GM12878 (cell line): ENCODE measurements at regions not wholly inside any gene's neighbourhood (a gene's known extent, or its start where the extent isn't known, plus 50 kb on each side); places are given as distances from the start of the nearest gene placed in this dataset.

Experiments
- ATAC-seq: fragments of 200-7000 bp; cut with Tn5 transposase; 3 replicates; pipeline ENCODE4 v1.9.1; 2020; ENCODE audit warnings: mild to moderate bottlenecking, moderate library complexity
- BruUV-seq: library from RNA; stranded (reverse); fragments of 400-500 nt; replicated peaks from 2 replicates; lab custom pipeline; 2021; lab: Mats Ljungman, UMichigan
- CTCF ChIA-PET: fragments of 300-600 bp; sonication (Branson Sonifier 250); formaldehyde crosslinking; extraction: SDS; loops from one replicate; lab custom pipeline; 2021; ENCODE audit warnings: inconsistent platforms; lab: Yijun Ruan, JAX
- POLR2A ChIA-PET: fragments of 350-600 bp; formaldehyde crosslinking; extraction: SDS; loops from one replicate; lab custom pipeline; 2021; ENCODE audit warnings: inconsistent platforms; lab: Charles Lee
- RAD21 ChIA-PET: fragments of 300-600 bp; sonication (Branson Sonifier 250); formaldehyde crosslinking; loops from one replicate; lab custom pipeline; 2023; ENCODE audit warnings: antibody characterized with exemption; ENCODE audit not compliant: unreplicated experiment; lab: Charles Lee
- SMC1A ChIA-PET: fragments of 300-600 bp; sonication (Branson Sonifier 250); formaldehyde crosslinking; loops from one replicate; lab custom pipeline; 2023; ENCODE audit not compliant: unreplicated experiment, uncharacterized antibody; lab: Charles Lee
- DNase-seq: peaks from one replicate; pipeline ENCODE4 v3.0.0-alpha.2; 2011; ENCODE audit warnings: low read depth, low spot score
- FAIRE-seq: peaks from 3 replicates; lab custom pipeline; 2011; peaks lifted over from hg19 to GRCh38; lab: Jason Lieb, UNC
- H2AFZ ChIP-seq: 2 replicates; pipeline ENCODE4 v1.6.0; 2011; ENCODE audit warnings: low read depth, low read length, control low read depth; ENCODE audit not compliant: control insufficient read depth
- H3K27ac ChIP-seq: 2 replicates; pipeline ENCODE4 v1.5.1; 2011; ENCODE audit warnings: control low read depth; ENCODE audit not compliant: control insufficient read depth, insufficient read depth
- H3K27me3 ChIP-seq, 2 experiments: replicated peaks in 1 of 2; 2 replicates each; pipeline versions ENCODE4 v1.6.0 to v1.6.1; 2011; ENCODE audit warnings: low read length in 1 of 2; ENCODE audit not compliant: control insufficient read depth in 2 of 2, insufficient read depth in 2 of 2
- H3K36me3 ChIP-seq, 2 experiments: 2 replicates each; pipeline ENCODE4 v1.5.1; 2011; ENCODE audit warnings: low read length in 1 of 2; ENCODE audit not compliant: control insufficient read depth in 2 of 2, insufficient read depth in 2 of 2
- H3K4me1 ChIP-seq: 2 replicates; pipeline ENCODE4 v1.6.1; 2011; ENCODE audit warnings: mild to moderate bottlenecking, low read length, moderate library complexity, mixed read lengths; ENCODE audit not compliant: control insufficient read depth, insufficient read depth
- H3K4me2 ChIP-seq: 2 replicates; pipeline ENCODE4 v1.6.0; 2011; ENCODE audit warnings: control low read depth; ENCODE audit not compliant: control insufficient read depth, insufficient read depth
- H3K4me3 ChIP-seq: fragments of 200-600 bp; sonication (generic); 2 replicates; pipeline ENCODE4 v1.5.1; 2016
- H3K79me2 ChIP-seq: 2 replicates; pipeline ENCODE4 v1.6.0; 2011; ENCODE audit warnings: low read length; ENCODE audit not compliant: control insufficient read depth, insufficient read depth
- H3K9ac ChIP-seq: 2 replicates; pipeline ENCODE4 v1.8.0; 2011; ENCODE audit warnings: low read length, control low read depth, mixed read lengths; ENCODE audit not compliant: control insufficient read depth, insufficient read depth
- H3K9me3 ChIP-seq: replicated peaks from 3 replicates; pipeline ENCODE4 v1.5.1; 2011; ENCODE audit warnings: mild to moderate bottlenecking, low read length; ENCODE audit not compliant: control insufficient read depth, insufficient read depth
- H4K20me1 ChIP-seq: 2 replicates; pipeline ENCODE4 v1.6.0; 2011; ENCODE audit not compliant: control insufficient read depth, insufficient read depth
- CEBPB ChIP-seq, 2 experiments: fragments of 150-350 bp in 1 of 2; IDR thresholded peaks; 2 replicates each; pipeline ENCODE4 v1.6.1; 2012 to 2014; ENCODE audit warnings: low read depth in 2 of 2, low read length in 2 of 2, borderline replicate concordance in 1 of 2, inconsistent platforms in 1 of 2
- CEBPZ ChIP-seq: fragments of 150-350 bp; IDR thresholded peaks from 2 replicates; pipeline ENCODE4 v1.6.1; 2016; ENCODE audit warnings: low read depth, low read length
- CREM ChIP-seq: IDR thresholded peaks from 2 replicates; pipeline ENCODE4 v1.6.1; 2014; ENCODE audit warnings: antibody characterized with exemption, low read depth
- CTCF ChIP-seq, 3 experiments: IDR thresholded peaks in 2 of 3; conservative IDR thresholded peaks in 1 of 3; 2 replicates each; pipeline ENCODE4 v1.5.1; 2011; ENCODE audit warnings: low read depth in 3 of 3, low read length in 3 of 3, mild to moderate bottlenecking in 3 of 3, control low read depth in 2 of 3, moderate library complexity in 2 of 3, inconsistent platforms in 1 of 3, mixed read lengths in 1 of 3; ENCODE audit not compliant: control insufficient read depth in 2 of 3, insufficient read depth in 1 of 3; ENCODE audit errors: extremely low read depth in 1 of 3
- E4F1 ChIP-seq: fragments of 450-650 bp; IDR thresholded peaks from 2 replicates; pipeline ENCODE4 v1.6.1; 2018; ENCODE audit warnings: borderline replicate concordance, mild to moderate bottlenecking; ENCODE audit not compliant: partially characterized antibody
- FOXM1 ChIP-seq: IDR thresholded peaks from 2 replicates; pipeline ENCODE4 v1.6.1; 2012; ENCODE audit warnings: low read depth, mild to moderate bottlenecking, inconsistent platforms, low read length, moderate library complexity
- NFIC ChIP-seq: IDR thresholded peaks from 2 replicates; pipeline ENCODE4 v1.6.1; 2012; ENCODE audit warnings: low read depth, mild to moderate bottlenecking, inconsistent platforms, low read length, moderate library complexity
- POLR2A ChIP-seq: IDR thresholded peaks from 2 replicates; pipeline ENCODE4 v1.6.1; 2011; ENCODE audit warnings: low read depth, mild to moderate bottlenecking, low read length
- POLR2AphosphoS5 ChIP-seq: IDR thresholded peaks from 2 replicates; pipeline ENCODE4 v1.6.1; 2011; ENCODE audit warnings: mild to moderate bottlenecking, low read length, inconsistent platforms
- RBBP5 ChIP-seq: fragments of 200-600 bp; sonication (generic); conservative IDR thresholded peaks from 2 replicates; pipeline ENCODE4 v1.6.1; 2016
- SIN3A ChIP-seq: IDR thresholded peaks from 2 replicates; pipeline ENCODE4 v1.6.1; 2012; ENCODE audit warnings: low read depth, low read length, improper control_type of control experiment
- SMAD5 ChIP-seq: IDR thresholded peaks from 2 replicates; pipeline ENCODE4 v1.6.1; 2016; ENCODE audit warnings: antibody characterized with exemption, low read depth
- SUZ12 ChIP-seq: fragments of 200-600 bp; sonication (generic); IDR thresholded peaks from one replicate; pipeline ENCODE4 v1.6.1; 2018; ENCODE audit warnings: antibody characterized with exemption, mild to moderate bottlenecking; ENCODE audit not compliant: unreplicated experiment
- ZBTB4 ChIP-seq: fragments of 450-650 bp; formaldehyde crosslinking; IDR thresholded peaks from 2 replicates; pipeline ENCODE4 v1.4.0; 2022; ENCODE audit warnings: mild to moderate bottlenecking, moderate library complexity
- ZSCAN29 ChIP-seq: fragments of 450-650 bp; IDR thresholded peaks from 2 replicates; pipeline ENCODE4 v1.6.1; 2017; ENCODE audit warnings: mild to moderate bottlenecking, moderate library complexity
- WGBS: methylation state at CpG from one replicate; pipeline ENCODE4 v1.1.6; 2016; ENCODE audit warnings: low lambda C conversion rate; ENCODE audit not compliant: insufficient replicate concordance, insufficient coverage; ENCODE audit errors: missing lambda C conversion rate; 5-methylcytosine and 5-hydroxymethylcytosine counted together
- in situ Hi-C: fragments of 300-500 bp; cut with MboI; formaldehyde crosslinking; loops from 9 replicates; pipeline ENCODE4 v1.14.3; 2018; ENCODE audit warnings: mixed read lengths
- intact Hi-C: fragments of 100-400 bp; cut with micrococcal nuclease; formaldehyde crosslinking; loops from one replicate; pipeline ENCODE4 v1.14.2; 2022; ENCODE audit not compliant: unreplicated experiment

GRCh38 chr21:19224090-19224489, 820.5 kb upstream of the TMPRSS15 start:
- in situ Hi-C loops: no loop called here
- TF ChIP-seq NFIC (no peak), ZBTB4 (no peak), FOXM1 (no peak), ZSCAN29 (no peak), CTCF (IDR thresholded peaks at IDR 0.05 in 2 of 3, conservative IDR thresholded peaks at IDR 0.05 in 1 of 3; ENCODE audit: control insufficient read depth in 2 of 3, extremely low read depth in 1 of 3, insufficient read depth in 1 of 3, low read depth in 3 of 3, low read length in 3 of 3) (no peak), CEBPZ (no peak), SUZ12 (no peak), CEBPB (IDR thresholded peaks at IDR 0.05; ENCODE audit: borderline replicate concordance in 1 of 2, low read depth in 2 of 2, low read length in 2 of 2) (no peak), E4F1 (no peak), POLR2A (no peak), SIN3A (no peak), RBBP5 (no peak), SMAD5 (no peak), CREM (no peak), POLR2AphosphoS5 (no peak)

More at GRCh38 chr21:19224090-19224489, 820.5 kb upstream of the TMPRSS15 start:
- WGBS: 35% methylated on average over 12 of the region's 12 CpGs
- H3K27me3 ChIP-seq: no peaks in the 10 kb centered on the region
- no peak overlapping the region for H2AFZ ChIP-seq
- CTCF ChIA-PET: interaction anchor here (1.1 kb wide), 1 partner anchor 273 kb away, joined by 4 read pairs; no protein-coding TSS in a partner anchor
- no peak overlapping the region for H3K9ac ChIP-seq
- FAIRE-seq (no peak), DNase-seq (no peak), ATAC-seq (no peak)
- H3K27ac ChIP-seq: no peak overlapping the region
- RAD21 ChIA-PET: no interaction called here
- no peak overlapping the region for H3K4me2 ChIP-seq
- H3K4me3 ChIP-seq: no peak overlapping the region
- no TSS peak for BruUV-seq
- intact Hi-C loops: no loop called here
- H3K9me3 ChIP-seq: no peaks in the 10 kb centered on the region
- H3K36me3 ChIP-seq: no peaks in the 10 kb centered on the region
- no peaks in the 10 kb centered on the region for H3K4me1 ChIP-seq
- H4K20me1 ChIP-seq: no peaks in the 10 kb centered on the region
- H3K79me2 ChIP-seq: no peaks in the 10 kb centered on the region
- SMC1A ChIA-PET: no interaction called here
- POLR2A ChIA-PET: no interaction called here
